Dendritic cell treated with granulocyte-macrophage colony-stimulating factor and Interleukin-4, amounts not matched to agents 40 ng/mL and 50 ng/mL, for 4 days (primary cell): ENCODE measurements at regions not wholly inside any gene's neighbourhood (a gene's known extent, or its start where the extent isn't known, plus 50 kb on each side); places are given as distances from the start of the nearest gene placed in this dataset.
A peak's percentile ranks its signal among the peaks of the same experiment; 100 is the strongest.

Experiments used
- H3K27ac Mint-ChIP-seq: one replicate; pipeline ENCODE4 v1.8.0; 2022; ENCODE audit warnings: mild to moderate bottlenecking, mixed read lengths
- H3K27me3 Mint-ChIP-seq: one replicate; pipeline ENCODE4 v1.8.0; 2022; ENCODE audit warnings: mild to moderate bottlenecking, mixed read lengths
- H3K36me3 Mint-ChIP-seq: one replicate; pipeline ENCODE4 v1.8.0; 2022; ENCODE audit warnings: low read depth, mixed read lengths
- H3K4me1 Mint-ChIP-seq: one replicate; pipeline ENCODE4 v1.8.0; 2022; ENCODE audit warnings: low read depth, mixed read lengths
- H3K4me3 Mint-ChIP-seq: one replicate; pipeline ENCODE4 v1.8.0; 2022; ENCODE audit warnings: mild to moderate bottlenecking, moderate library complexity, mixed read lengths
- H3K9me3 Mint-ChIP-seq: one replicate; pipeline ENCODE4 v1.8.0; 2022; ENCODE audit warnings: mixed read lengths
- intact Hi-C: fragments of 100-400 bp; cut with micrococcal nuclease; formaldehyde crosslinking; loops from one replicate; pipeline ENCODE4 v1.15.0; 2022

DNA sequence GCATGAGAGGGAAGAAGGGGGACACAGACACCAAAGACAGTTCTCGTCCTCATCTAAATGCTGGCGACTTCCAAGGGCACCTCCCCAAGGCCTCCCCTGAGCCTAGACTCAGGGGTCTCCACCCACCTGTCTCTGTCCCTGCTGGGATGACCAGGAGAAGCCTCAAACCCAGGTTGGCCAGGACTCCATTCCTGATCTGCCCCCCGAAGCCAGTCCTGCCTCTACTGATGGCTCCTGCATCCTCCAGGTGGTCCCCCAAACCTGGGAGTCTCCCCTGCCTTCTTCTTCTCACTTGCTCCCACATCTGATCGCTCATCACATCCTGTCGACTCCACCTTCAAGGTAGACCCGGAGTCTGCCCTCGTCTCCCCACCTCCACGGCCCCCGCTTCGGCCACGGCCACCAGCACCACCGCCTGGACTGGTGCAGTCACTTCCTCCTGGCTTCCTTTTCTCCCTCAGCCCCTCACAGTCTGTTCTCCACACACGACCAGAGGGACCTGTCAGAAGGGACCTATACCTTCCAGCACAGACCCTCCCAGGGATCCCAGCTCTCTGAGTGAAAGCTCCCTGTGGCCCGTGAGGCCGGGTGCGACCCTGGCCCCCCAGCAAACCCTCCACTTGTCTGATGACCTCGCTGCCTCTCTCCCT, 92.1 kb downstream of the CEBPB start:
- Mint-ChIP-seq H3K9me3 (no peaks in the 10 kb centered on the region), H3K27me3 (peaks cover 1% of the 10 kb centered on the region), H3K4me1 (peaks cover 82% of the 10 kb centered on the region), H3K27ac (peak overlapping the region; percentile 60), H3K4me3 (no peak overlapping the region), H3K36me3 (peaks cover 10% of the 10 kb centered on the region)
- intact Hi-C loops: no loop called here

GRCh38 chr20:50283370-50283769, 92.7 kb downstream of the CEBPB start:
- Mint-ChIP-seq H3K4me1 (peaks cover 81% of the 10 kb centered on the region), H3K9me3 (no peaks in the 10 kb centered on the region), H3K4me3 (no peak overlapping the region), H3K36me3 (peaks cover 4% of the 10 kb centered on the region), H3K27ac (peak overlapping the region; percentile 60), H3K27me3 (peaks cover 1% of the 10 kb centered on the region)
- intact Hi-C loops: no loop called here

DNA sequence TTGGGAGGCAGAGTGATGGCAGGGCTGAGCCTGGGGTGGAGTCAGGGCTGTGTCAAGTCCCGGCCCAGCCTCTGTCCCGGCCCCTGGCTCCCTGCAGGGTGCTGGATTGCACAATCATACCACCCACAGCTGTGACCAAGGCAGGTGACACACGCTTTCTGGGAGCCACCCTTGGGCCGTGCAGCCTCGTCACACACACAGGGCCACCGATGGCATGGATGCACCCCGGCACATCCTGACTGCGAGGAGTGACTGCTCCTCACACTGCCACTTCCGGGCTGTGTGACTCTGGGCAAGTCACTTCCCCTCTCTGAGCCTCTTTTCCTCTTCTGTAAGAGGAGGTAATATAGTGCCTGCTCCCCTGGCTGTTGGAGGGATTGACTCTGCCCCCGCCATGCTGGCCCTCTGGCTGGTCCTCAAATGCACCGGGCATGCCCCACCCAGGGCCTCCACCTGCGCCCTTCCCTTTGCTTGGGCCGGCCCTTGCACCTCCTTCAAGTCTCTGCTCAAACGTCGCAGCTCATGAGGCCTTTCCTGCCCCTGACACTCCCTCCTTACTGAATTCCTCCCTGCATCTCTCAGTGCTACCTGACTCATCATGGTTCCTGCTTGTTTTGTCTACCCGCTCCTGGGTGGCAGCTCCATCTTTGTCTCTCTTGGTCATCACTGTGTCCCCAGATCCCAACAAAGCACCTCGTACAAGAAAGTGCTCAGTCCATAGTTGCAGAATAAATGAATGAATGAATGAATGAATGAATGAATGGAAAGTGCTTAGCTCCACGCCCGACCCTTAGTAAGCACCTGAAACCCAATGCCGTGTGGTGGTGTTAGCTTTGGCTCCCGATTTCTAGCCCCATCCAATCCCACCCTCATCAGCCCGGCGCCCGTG, 93.5 kb downstream of the CEBPB start:
- Mint-ChIP-seq H3K27ac (peak overlapping the region; percentile 60), H3K27me3 (peaks cover 1% of the 10 kb centered on the region), H3K4me3 (no peak overlapping the region), H3K36me3 (no peaks in the 10 kb centered on the region), H3K9me3 (no peaks in the 10 kb centered on the region), H3K4me1 (peaks cover 73% of the 10 kb centered on the region)
- intact Hi-C loops: no loop called here

DNA sequence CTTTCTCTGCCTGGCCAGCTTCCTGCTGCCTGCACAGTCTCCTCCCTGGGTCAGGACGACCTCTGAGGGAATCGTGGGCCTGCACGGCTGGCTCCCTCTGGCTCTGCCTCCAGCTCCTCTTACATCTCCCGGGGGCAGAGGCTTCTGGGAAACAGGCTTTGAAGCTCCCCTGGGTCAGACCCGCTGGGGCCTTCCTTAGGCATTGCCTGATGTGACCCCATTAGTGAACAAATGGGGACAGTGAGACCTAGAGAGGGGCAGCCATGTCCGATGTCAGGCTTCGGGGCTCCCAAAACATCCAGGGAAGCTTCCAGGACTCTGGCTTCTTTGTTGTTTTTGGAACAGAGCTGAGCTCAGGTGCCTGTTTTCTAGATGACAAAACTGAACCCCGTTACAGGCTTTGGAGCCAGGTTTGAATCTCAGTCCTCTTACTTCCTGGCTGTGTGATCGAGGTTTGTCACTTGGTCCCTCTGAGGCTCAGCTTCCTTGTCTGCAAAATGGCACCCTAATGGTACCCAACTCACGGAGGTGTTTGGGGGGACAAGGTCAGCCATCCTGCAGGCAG, 94.3 kb downstream of the CEBPB start:
- no peaks in the 10 kb centered on the region for H3K9me3 Mint-ChIP-seq
- peaks cover 1% of the 10 kb centered on the region for H3K27me3 Mint-ChIP-seq
- H3K27ac Mint-ChIP-seq: peak overlapping the region; percentile 60
- H3K4me1 Mint-ChIP-seq: peaks cover 68% of the 10 kb centered on the region
- intact Hi-C loops: no loop called here
- no peaks in the 10 kb centered on the region for H3K36me3 Mint-ChIP-seq
- H3K4me3 Mint-ChIP-seq: no peak overlapping the region

DNA sequence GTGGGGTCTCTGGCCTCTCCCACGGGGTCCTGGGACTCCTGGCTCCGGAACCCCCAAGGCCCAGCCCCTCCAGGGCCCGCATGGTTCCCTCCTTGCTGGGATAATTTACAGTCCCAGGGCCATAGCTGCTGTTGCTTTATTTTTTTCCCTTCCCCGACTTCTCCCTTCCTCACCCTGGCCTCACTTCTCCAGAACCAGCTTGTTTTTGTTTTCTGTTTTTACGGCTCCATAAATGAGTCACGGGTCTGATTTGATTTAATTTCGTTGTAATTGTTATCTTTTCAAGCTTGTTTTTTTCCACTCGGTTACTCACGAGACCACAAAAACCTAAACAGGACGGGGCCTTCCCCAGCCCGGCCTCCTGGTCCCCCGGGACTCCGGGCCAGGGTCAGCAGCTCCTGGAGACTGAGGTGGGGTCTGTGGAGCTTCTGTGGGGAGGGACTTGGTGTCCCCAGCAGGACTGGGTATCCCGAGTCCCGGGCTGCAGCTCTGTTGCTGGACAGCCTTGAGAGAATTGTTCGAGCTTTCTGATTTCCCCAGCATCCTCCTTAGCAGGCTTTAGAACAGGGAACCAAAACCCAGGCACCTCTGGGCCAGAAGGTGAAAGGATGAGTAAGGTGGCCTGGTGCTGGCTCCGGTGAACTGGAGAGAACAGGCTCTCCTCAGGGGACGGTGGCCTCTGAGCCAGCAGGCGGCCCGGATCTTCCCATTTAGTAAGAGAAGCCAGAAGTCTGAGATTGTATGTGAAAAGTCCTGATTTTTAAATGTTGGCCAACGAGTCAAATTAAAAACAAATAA, 94.9 kb downstream of the CEBPB start:
- H3K27ac Mint-ChIP-seq: peak overlapping the region; percentile 60
- peaks cover 1% of the 10 kb centered on the region for H3K27me3 Mint-ChIP-seq
- peaks cover 62% of the 10 kb centered on the region for H3K4me1 Mint-ChIP-seq
- no peaks in the 10 kb centered on the region for H3K9me3 Mint-ChIP-seq
- no peak overlapping the region for H3K4me3 Mint-ChIP-seq
- H3K36me3 Mint-ChIP-seq: no peaks in the 10 kb centered on the region
- intact Hi-C loops: no loop called here

DNA sequence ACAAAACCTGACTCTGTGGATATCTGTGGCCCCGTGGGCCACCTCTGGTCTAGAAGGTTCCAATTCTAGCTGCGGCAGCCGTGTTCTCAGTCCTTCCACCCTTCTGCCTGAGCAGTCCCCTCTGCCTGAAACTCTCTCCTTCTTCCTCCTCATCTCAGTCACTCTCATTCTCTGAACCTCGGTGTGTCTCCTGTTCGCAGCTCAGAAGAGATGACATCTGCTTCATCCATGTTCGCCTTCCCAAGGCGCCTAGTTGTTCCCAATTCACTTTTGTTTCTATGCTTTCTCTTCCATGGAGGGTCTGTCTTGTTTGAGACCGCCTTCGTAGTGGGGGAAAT, 95.5 kb downstream of the CEBPB start:
- Mint-ChIP-seq H3K27ac (peak overlapping the region; percentile 60), H3K36me3 (no peaks in the 10 kb centered on the region), H3K9me3 (no peaks in the 10 kb centered on the region), H3K27me3 (peaks cover 1% of the 10 kb centered on the region), H3K4me1 (peaks cover 65% of the 10 kb centered on the region), H3K4me3 (no peak overlapping the region)
- intact Hi-C loops: no loop called here

GRCh38 chr20:50286609-50287008, 96.0 kb downstream of the CEBPB start:
- Mint-ChIP-seq H3K4me1 (peaks cover 66% of the 10 kb centered on the region), H3K27ac (peak overlapping the region; percentile 60), H3K9me3 (no peaks in the 10 kb centered on the region), H3K27me3 (peaks cover 1% of the 10 kb centered on the region), H3K36me3 (no peaks in the 10 kb centered on the region), H3K4me3 (no peak overlapping the region)
- intact Hi-C loops: no loop called here

DNA sequence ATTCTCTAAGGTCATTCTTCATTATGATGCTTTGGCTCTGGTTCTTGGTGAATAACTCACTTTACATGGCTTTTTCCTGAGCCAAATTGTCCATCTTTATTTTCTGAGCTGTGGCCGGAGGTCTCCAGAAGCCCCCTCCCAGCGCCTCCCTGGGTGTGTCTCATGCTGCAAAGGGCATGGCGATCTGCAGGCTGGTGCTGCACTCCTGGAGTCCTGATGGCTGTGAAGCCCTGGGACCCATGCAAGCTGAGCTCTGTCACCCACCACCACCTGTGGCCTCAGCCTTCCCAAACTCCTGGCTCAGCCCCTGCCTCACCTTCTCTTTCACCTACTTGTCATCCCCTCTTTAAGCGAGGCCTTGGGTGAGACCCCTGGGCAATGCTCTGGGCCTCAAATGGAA, 96.9 kb downstream of the CEBPB start:
- Mint-ChIP-seq H3K36me3 (no peaks in the 10 kb centered on the region), H3K27me3 (peaks cover 1% of the 10 kb centered on the region), H3K9me3 (no peaks in the 10 kb centered on the region), H3K4me1 (peaks cover 67% of the 10 kb centered on the region), H3K27ac (no peak overlapping the region), H3K4me3 (no peak overlapping the region)
- intact Hi-C loops: no loop called here

DNA sequence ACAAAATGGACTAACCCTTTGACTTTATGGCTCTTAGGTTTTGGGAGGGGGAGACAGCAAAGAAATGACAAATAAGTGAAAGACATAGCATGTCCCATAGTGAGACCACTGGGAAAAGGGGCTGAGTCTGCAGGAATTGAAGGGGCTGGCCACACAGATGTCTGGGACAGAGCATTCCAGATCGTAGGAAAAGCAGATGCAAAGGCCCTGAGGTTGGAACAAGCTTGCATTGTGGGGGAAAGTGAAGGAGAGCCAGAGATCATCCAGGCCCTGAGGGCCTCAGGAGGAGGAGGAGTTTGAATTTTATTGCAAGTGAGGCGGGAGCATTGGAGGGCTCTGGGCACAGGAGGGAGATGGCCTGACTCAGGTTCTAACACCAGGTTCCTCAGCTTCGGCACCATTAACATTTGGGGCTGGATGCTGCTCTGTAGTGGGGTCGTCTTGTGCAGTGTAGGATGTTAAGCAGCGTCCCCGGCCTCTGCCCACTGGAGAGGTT, 97.5 kb downstream of the CEBPB start:
- intact Hi-C loops: no loop called here
- H3K9me3 Mint-ChIP-seq: no peaks in the 10 kb centered on the region
- H3K4me1 Mint-ChIP-seq: peaks cover 65% of the 10 kb centered on the region

GRCh38 chr20:50289581-50289980, 99.0 kb downstream of the CEBPB start:
- H3K36me3 Mint-ChIP-seq: no peaks in the 10 kb centered on the region
- H3K4me1 Mint-ChIP-seq: peaks cover 62% of the 10 kb centered on the region
- no peak overlapping the region for H3K4me3 Mint-ChIP-seq
- no peaks in the 10 kb centered on the region for H3K27me3 Mint-ChIP-seq
- intact Hi-C loops: no loop called here
- H3K9me3 Mint-ChIP-seq: no peaks in the 10 kb centered on the region
- peak overlapping the region; percentile 10 for H3K27ac Mint-ChIP-seq

More for the DNA sequence above, 97.5 kb downstream of the CEBPB start:
- Mint-ChIP-seq H3K27ac (no peak overlapping the region), H3K4me3 (no peak overlapping the region), H3K36me3 (no peaks in the 10 kb centered on the region), H3K27me3 (no peaks in the 10 kb centered on the region)

DNA sequence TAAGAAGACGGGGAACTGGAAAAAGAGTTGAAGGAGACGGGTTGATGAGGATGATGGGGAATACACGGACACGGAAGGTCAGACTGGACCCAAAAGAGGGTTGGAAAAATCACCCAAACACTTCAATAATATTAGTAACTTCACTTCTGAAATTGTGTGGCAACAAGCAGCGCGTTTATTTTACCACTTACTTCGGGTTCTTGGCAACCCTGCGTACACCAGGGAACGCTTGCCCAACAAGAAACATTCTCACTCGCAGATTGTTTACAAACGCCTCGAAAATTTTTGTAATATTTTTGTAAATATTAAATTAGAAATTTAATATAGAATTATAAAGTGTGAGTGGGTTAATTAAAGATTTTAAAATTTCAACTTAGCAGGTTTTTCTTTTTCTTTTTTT, 99.5 kb downstream of the CEBPB start:
- H3K27ac Mint-ChIP-seq: peak overlapping the region; percentile 10
- no peaks in the 10 kb centered on the region for H3K27me3 Mint-ChIP-seq
- no peaks in the 10 kb centered on the region for H3K36me3 Mint-ChIP-seq
- intact Hi-C loops: no loop called here
- H3K9me3 Mint-ChIP-seq: no peaks in the 10 kb centered on the region
- peaks cover 63% of the 10 kb centered on the region for H3K4me1 Mint-ChIP-seq
- no peak overlapping the region for H3K4me3 Mint-ChIP-seq

- H3K4me3 Mint-ChIP-seq: no peak overlapping the region
- intact Hi-C loops: no loop called here
- H3K4me1 Mint-ChIP-seq: peaks cover 64% of the 10 kb centered on the region
- peak overlapping the region; percentile 77 for H3K27ac Mint-ChIP-seq
- H3K27me3 Mint-ChIP-seq: no peaks in the 10 kb centered on the region
- no peaks in the 10 kb centered on the region for H3K36me3 Mint-ChIP-seq
- H3K9me3 Mint-ChIP-seq: no peaks in the 10 kb centered on the region
Measured at GRCh38 chr20:50290808-50291207, 100.2 kb downstream of the CEBPB start.

DNA sequence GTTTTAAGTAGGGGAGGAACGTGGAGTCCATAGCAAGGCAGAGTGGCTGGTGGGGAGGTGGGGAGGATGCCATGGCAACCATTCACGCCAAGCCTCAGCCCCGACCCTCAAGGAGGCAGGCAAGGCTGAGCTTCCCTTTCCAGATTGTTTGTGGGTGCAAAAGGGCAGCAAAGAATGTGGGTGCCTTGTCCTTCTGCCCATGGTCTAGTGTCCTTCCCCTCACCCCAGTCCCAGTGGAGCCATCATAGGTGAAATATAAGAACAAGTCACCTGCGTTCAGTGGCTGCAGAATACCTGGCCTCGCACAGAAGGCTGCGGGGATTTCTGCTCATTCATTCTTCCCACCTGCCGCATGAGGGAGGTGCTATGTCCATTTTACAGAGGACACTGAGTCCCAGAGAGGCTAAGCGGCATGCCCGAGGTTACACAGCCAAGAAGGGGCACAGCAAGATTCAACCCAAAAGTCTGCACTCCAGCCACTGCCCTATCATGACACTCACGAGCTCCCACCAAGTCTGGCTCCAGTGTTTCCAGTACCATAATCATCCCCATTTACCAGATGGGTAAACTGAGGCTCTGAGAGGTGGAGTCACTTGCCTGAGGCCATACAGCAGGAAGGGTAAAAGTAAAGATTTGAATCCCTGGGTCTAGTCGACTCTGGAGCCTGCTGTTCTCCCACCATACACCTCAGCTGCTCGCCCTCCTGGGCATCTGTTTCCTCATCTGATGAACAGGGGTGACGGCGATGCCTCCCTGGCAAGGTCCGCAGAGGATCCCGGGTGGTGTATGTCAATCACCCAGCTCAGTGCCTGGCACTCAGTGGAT, 100.8 kb downstream of the CEBPB start:
- H3K4me3 Mint-ChIP-seq: no peak overlapping the region
- H3K27me3 Mint-ChIP-seq: no peaks in the 10 kb centered on the region
- H3K4me1 Mint-ChIP-seq: peaks cover 64% of the 10 kb centered on the region
- H3K27ac Mint-ChIP-seq: peak overlapping the region; percentile 77
- intact Hi-C loops: no loop called here
- no peaks in the 10 kb centered on the region for H3K9me3 Mint-ChIP-seq
- H3K36me3 Mint-ChIP-seq: no peaks in the 10 kb centered on the region
